K562 (cell line): ENCODE measurements at regions not wholly inside any gene's neighbourhood (a gene's known extent, or its start where the extent isn't known, plus 50 kb on each side); places are given as distances from the start of the nearest gene placed in this dataset.
A peak's percentile ranks its signal among the peaks of the same experiment; 100 is the strongest.

Source experiments
- BRF2 ChIP-seq: IDR thresholded peaks from 3 replicates; pipeline ENCODE4 v1.6.1; 2011; ENCODE audit warnings: borderline replicate concordance, mild to moderate bottlenecking; ENCODE audit not compliant: insufficient read length, insufficient read depth
- CBFA2T2 ChIP-seq: fragments of 450-650 bp; conservative IDR thresholded peaks from 2 replicates; pipeline ENCODE4 v1.6.1; 2017; ENCODE audit warnings: mild to moderate bottlenecking
- EHMT2 ChIP-seq: fragments of 450-650 bp; IDR thresholded peaks from 2 replicates; pipeline ENCODE4 v1.6.1; 2018; ENCODE audit warnings: antibody characterized with exemption
- GTF3C2 ChIP-seq: IDR thresholded peaks from 3 replicates; pipeline ENCODE4 v1.6.1; 2011; ENCODE audit warnings: borderline replicate concordance, mild to moderate bottlenecking, moderate library complexity; ENCODE audit not compliant: insufficient read length; ENCODE audit errors: extremely low read depth
- ILF3 ChIP-seq: fragments of 450-650 bp; IDR thresholded peaks from 2 replicates; pipeline ENCODE4 v1.6.1; 2018; ENCODE audit warnings: antibody characterized with exemption, mild to moderate bottlenecking, moderate library complexity, borderline replicate concordance
- KHSRP ChIP-seq: fragments of 450-650 bp; IDR thresholded peaks from 2 replicates; pipeline ENCODE4 v1.6.1; 2017
- MAFG ChIP-seq: fragments of 450-650 bp; conservative IDR thresholded peaks from 2 replicates; pipeline ENCODE4 v1.6.1; 2016; ENCODE audit warnings: missing genetic modification characterization, missing compliant biosample characterization
- MTA3 ChIP-seq: fragments of 450-650 bp; formaldehyde crosslinking; IDR thresholded peaks from 2 replicates; pipeline ENCODE4 v1.6.1; 2017; ENCODE audit warnings: mild to moderate bottlenecking, borderline replicate concordance
- NFRKB ChIP-seq: fragments of 450-650 bp; IDR thresholded peaks from 2 replicates; pipeline ENCODE4 v1.6.1; 2016; ENCODE audit warnings: low read depth
- OTX1 ChIP-seq: fragments of 450-650 bp; formaldehyde crosslinking; IDR thresholded peaks from 2 replicates; pipeline ENCODE4 v1.4.0; 2022; ENCODE audit warnings: mild to moderate bottlenecking
- POLR2G ChIP-seq: fragments of 200-400 bp; formaldehyde crosslinking; IDR thresholded peaks from 2 replicates; pipeline ENCODE4 v1.6.1; 2017; ENCODE audit warnings: low read depth, mild to moderate bottlenecking, antibody characterized with exemption, low read length, moderate library complexity
- SMARCE1 ChIP-seq: fragments of 450-650 bp; IDR thresholded peaks from 2 replicates; pipeline ENCODE4 v1.7.1; 2016; ENCODE audit warnings: mild to moderate bottlenecking
- SP1 ChIP-seq: sonication (generic); formaldehyde crosslinking; IDR thresholded peaks from 2 replicates; pipeline ENCODE4 v1.8.1; 2022; ENCODE audit warnings: mild to moderate bottlenecking, missing genetic modification reagents
- ZBTB9 ChIP-seq: fragments of 450-650 bp; formaldehyde crosslinking; IDR thresholded peaks from 2 replicates; pipeline ENCODE4 v1.4.0; 2020; ENCODE audit warnings: mild to moderate bottlenecking, moderate library complexity
- ZFPM2 ChIP-seq: fragments of 250-450 bp; sonication (Bioruptor Pico); IDR thresholded peaks from 2 replicates; pipeline ENCODE4 v1.5.1; 2022; ENCODE audit warnings: mild to moderate bottlenecking
- ZHX1 ChIP-seq: fragments of 150-350 bp; conservative IDR thresholded peaks from 2 replicates; pipeline ENCODE4 v1.6.1; 2014; ENCODE audit warnings: low read length
- ZNF639 ChIP-seq, 2 experiments: fragments of 200-800 bp in 1 of 2; sonication (Bioruptor generic) in 1 of 2; sonication (generic) in 1 of 2; formaldehyde crosslinking in 1 of 2; IDR thresholded peaks in 1 of 2; conservative IDR thresholded peaks in 1 of 2; 2 replicates each; pipeline versions ENCODE4 v1.5.0 to v1.6.1; 2016 to 2020; ENCODE audit warnings: missing compliant biosample characterization in 1 of 2, missing genetic modification characterization in 1 of 2, missing genetic modification reagents in 1 of 2

GRCh38 chr6:146881228-146882181, 282.7 kb downstream of the ADGB start (continued):
- 0 out of 2 replicates have a peak, but pooled peaks have one; percentile 20 for TF ChIP-seq POLR2G
- TF ChIP-seq OTX1 (CRISPR knock-in tag): peak; percentile 51; the same call in 1 of the 2 replicates
- no peak for TF ChIP-seq GTF3C2
- TF ChIP-seq ZNF639 (CRISPR knock-in tag; conservative IDR thresholded peaks at IDR 0.05 in 1 of 2, IDR thresholded peaks at IDR 0.05 in 1 of 2): peak in 1 of 2 experiments; percentile 86; a peak in 2 of 4 replicates
- peak; percentile 61 for TF ChIP-seq MAFG
- TF ChIP-seq NFRKB: peak; percentile 70; the same call in 1 of the 2 replicates
- TF ChIP-seq MTA3: 0 out of 2 replicates have a peak, but pooled peaks have one; percentile 35
- no peak for TF ChIP-seq SP1 (CRISPR knock-in tag)
- TF ChIP-seq ZBTB9 (CRISPR knock-in tag): 0 out of 2 replicates have a peak, but pooled peaks have one; percentile 18
- TF ChIP-seq KHSRP: no peak
- TF ChIP-seq SMARCE1: peak; percentile 13; the same call in 1 of the 2 replicates
- TF ChIP-seq ZHX1: no peak
- TF ChIP-seq BRF2: no peak
- TF ChIP-seq ZFPM2: no peak
- TF ChIP-seq CBFA2T2: no peak
- TF ChIP-seq ILF3: no peak
- TF ChIP-seq EHMT2: 0 out of 2 replicates have a peak, but pooled peaks have one; percentile 5
